Lower lobe of right lung (tissue), 2 donors: ENCODE measurements at regions not wholly inside any gene's neighbourhood (a gene's known extent, or its start where the extent isn't known, plus 50 kb on each side); places are given as distances from the start of the nearest gene placed in this dataset.

ENCODE experiments used
- ATAC-seq, 2 donors: fragments of 200-7000 bp; cut with Tn5 transposase; one replicate each; pipeline ENCODE4 v1.9.1; 2020 to 2022; ENCODE audit warnings: mild to moderate bottlenecking in 2 of 2, moderate library complexity in 2 of 2
- DNase-seq: peaks from one replicate; pipeline ENCODE4 v3.0.0-alpha.2; 2020
- H3K27ac ChIP-seq: fragments of 200-600 bp; one replicate; pipeline ENCODE4 v1.8.0; 2022
- H3K27me3 ChIP-seq: fragments of 200-600 bp; one replicate; pipeline ENCODE4 v1.8.0; 2022; ENCODE audit warnings: low read depth
- H3K36me3 ChIP-seq: fragments of 200-600 bp; one replicate; pipeline ENCODE4 v1.8.0; 2022; ENCODE audit warnings: mild to moderate bottlenecking
- H3K4me1 ChIP-seq: fragments of 200-600 bp; one replicate; pipeline ENCODE4 v1.8.0; 2022
- H3K4me3 ChIP-seq: fragments of 200-600 bp; one replicate; pipeline ENCODE4 v1.8.0; 2022; ENCODE audit warnings: mild to moderate bottlenecking
- H3K9me3 ChIP-seq: fragments of 200-600 bp; one replicate; pipeline ENCODE4 v1.8.0; 2022
- intact Hi-C: fragments of 100-400 bp; cut with DNase I; formaldehyde crosslinking; loops from one replicate; pipeline ENCODE4 v1.11.0; 2022
- TF ChIP-seq, protein P1 (sequence below): fragments of 200-600 bp; IDR thresholded peaks from one replicate; pipeline ENCODE4 v1.8.0; 2022; ENCODE audit warnings: antibody characterized with exemption, mild to moderate bottlenecking
- donor health status: DM: no; HTN: yes; CAD: no; lungs with severe emphysema.

GRCh38 chr12:124681779-124682391 is 114.5 kb upstream of the NCOR2 start:
- Histone ChIP-seq H3K27me3 (no peaks in the 10 kb centered on the region), H3K4me1 (peaks cover 78% of the 10 kb centered on the region), H3K27ac (peak overlapping the region; percentile 68), H3K4me3 (no peak overlapping the region), H3K9me3 (no peaks in the 10 kb centered on the region), H3K36me3 (no peaks in the 10 kb centered on the region)
- TF ChIP-seq, protein P1, sequence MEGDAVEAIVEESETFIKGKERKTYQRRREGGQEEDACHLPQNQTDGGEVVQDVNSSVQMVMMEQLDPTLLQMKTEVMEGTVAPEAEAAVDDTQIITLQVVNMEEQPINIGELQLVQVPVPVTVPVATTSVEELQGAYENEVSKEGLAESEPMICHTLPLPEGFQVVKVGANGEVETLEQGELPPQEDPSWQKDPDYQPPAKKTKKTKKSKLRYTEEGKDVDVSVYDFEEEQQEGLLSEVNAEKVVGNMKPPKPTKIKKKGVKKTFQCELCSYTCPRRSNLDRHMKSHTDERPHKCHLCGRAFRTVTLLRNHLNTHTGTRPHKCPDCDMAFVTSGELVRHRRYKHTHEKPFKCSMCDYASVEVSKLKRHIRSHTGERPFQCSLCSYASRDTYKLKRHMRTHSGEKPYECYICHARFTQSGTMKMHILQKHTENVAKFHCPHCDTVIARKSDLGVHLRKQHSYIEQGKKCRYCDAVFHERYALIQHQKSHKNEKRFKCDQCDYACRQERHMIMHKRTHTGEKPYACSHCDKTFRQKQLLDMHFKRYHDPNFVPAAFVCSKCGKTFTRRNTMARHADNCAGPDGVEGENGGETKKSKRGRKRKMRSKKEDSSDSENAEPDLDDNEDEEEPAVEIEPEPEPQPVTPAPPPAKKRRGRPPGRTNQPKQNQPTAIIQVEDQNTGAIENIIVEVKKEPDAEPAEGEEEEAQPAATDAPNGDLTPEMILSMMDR, result no peak
- DNase-seq (no peak), ATAC-seq (peak; percentile 4 to 5)
- intact Hi-C loops, result no loop called here

DNA sequence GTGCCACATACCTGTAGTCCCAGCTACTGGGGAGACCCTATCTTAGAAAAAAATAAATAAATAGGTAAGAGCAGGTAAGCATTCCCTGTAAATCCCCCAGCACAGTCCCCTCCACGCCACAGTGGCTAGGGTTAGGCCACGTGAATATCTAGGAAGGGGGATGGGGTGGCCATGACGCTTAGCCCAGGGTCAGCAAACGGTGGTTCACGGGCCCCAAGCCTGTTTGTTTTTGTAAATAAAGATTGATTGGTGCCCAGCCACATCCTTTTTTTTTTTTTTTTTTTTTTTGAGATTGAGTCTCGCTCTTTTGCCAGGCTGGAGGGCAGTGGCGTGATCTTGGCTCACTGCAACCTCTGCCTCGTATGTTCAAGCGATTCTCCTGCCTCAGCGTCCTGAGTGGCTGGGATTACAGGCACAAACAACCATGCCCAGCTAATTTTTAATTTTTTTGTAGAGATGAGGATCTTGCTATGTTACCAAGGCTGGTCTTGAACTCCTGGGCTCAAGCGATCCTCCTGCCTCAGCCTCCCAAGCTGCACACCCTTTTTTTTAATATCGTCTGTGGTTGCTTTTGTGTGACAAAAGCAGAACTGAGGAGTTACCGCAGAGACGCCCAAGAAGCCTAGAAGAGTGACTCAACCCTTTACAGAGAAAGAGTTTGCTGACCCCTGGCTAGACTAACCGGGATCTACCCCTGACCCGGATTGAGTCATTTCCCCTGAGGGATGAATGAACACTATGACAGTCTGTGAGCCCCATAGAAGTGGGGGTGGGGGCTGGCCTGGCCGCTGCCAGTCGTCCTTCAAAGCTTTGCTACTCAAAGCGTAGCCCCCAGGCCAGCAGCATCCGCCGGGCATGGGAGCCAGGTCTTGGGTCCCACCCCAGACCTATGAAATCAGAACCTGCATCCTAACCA is 113.7 kb upstream of the NCOR2 start:
- intact Hi-C loops, result no loop called here
- Histone ChIP-seq H3K4me3 (no peak overlapping the region), H3K36me3 (no peaks in the 10 kb centered on the region), H3K27ac (peak overlapping the region; percentile 68), H3K4me1 (peaks cover 78% of the 10 kb centered on the region), H3K9me3 (no peaks in the 10 kb centered on the region), H3K27me3 (no peaks in the 10 kb centered on the region)
- TF ChIP-seq, protein P1, result peak; percentile 24
- DNase-seq (peak; percentile 71), ATAC-seq (peak; percentile 42 to 79)

DNA sequence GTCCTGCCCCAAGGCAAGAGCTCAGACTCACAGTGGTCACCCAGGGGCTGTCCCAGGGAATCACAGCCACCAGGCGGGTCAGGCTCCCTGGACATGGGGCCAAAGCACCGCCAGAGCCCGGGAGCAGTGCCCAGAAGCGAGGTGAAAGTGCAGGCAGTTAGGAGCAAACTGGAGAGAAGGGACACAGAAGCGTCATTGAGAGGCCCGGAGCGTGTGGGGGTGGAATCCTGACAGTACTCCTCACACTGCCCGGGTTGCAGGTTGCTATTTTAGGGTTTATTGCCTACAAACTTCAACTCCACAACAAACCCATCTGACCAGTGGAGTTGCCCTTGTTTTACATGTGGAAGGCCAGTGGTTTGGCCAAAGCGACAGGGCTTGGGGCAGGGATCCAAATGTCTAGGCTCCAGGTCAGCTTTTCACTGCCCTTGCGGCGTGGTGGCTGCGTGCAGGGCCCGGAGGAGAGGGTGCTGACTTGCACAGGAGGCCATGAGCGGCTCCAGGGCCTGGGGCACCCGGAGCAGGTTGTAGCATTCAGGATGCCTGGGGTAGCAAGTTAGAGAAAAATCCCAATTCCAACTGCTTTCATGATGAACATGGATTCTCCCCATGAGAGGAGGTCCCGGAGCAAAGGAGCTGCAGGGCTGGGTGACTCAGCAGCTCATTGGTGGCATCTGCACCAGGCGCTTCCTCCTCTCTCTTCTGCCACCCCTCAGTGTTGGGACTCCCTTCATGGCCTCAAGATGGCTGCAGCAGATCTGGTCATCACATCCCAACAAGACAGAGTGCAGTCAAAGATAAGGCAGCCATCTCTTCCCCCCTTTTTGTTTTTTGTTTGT is 112.3 kb upstream of the NCOR2 start:
- ATAC-seq (peak in 1 of 2 donors; percentile 31), DNase-seq (no peak)
- TF ChIP-seq, protein P1, result no peak
- intact Hi-C loops, result no loop called here
- Histone ChIP-seq H3K36me3 (no peaks in the 10 kb centered on the region), H3K27ac (peak overlapping the region; percentile 31), H3K4me3 (no peak overlapping the region), H3K9me3 (no peaks in the 10 kb centered on the region), H3K27me3 (no peaks in the 10 kb centered on the region), H3K4me1 (peaks cover 70% of the 10 kb centered on the region)

- TF ChIP-seq, protein P1, result no peak
- no peak for DNase-seq
- no peaks in the 10 kb centered on the region for H3K9me3 ChIP-seq
- H3K27me3 ChIP-seq, result no peaks in the 10 kb centered on the region
- no peak for ATAC-seq
- peaks cover 63% of the 10 kb centered on the region for H3K4me1 ChIP-seq
- no peaks in the 10 kb centered on the region for H3K36me3 ChIP-seq
- peak overlapping the region; percentile 31 for H3K27ac ChIP-seq
- intact Hi-C loops, result no loop called here
- H3K4me3 ChIP-seq, result no peak overlapping the region
These were observed 111.6 kb upstream of the NCOR2 start for GRCh38 chr12:124679047-124679446.

DNA sequence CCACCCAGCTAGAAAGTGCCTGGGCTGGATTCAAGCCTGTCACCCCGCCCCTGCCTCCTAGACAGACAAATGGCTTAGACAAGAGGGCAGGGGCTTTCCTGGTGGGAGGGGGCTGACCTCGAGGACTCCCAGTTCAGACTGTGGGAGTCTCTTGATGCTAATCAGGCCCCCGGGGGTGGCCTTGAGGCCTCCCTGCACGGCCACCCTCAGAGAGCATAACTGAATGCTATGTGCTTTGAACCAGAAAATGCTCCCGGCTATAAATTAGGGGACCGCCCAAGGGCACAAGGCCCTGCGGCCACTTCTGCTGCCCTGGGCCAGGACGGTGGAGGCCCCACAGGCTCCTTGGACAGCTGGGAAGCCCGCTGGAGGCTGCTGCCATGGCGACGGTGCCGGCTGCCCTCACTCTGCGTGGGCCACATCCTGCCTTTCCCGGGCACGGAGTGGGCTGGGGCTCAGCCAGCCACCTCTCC is 111.0 kb upstream of the NCOR2 start:
- DNase-seq (no peak), ATAC-seq (no peak)
- TF ChIP-seq, protein P1, result no peak
- Histone ChIP-seq H3K36me3 (no peaks in the 10 kb centered on the region), H3K4me3 (no peak overlapping the region), H3K27ac (no peak overlapping the region), H3K9me3 (no peaks in the 10 kb centered on the region), H3K4me1 (peaks cover 57% of the 10 kb centered on the region), H3K27me3 (no peaks in the 10 kb centered on the region)
- intact Hi-C loops, result no loop called here
